Activated CD4-positive, alpha-beta T cell treated with anti-CD3 and anti-CD28 coated beads for 4 hours (primary cell): ENCODE measurements at regions not wholly inside any gene's neighbourhood (a gene's known extent, or its start where the extent isn't known, plus 50 kb on each side); places are given as distances from the start of the nearest gene placed in this dataset.

Experiments used
- DNase-seq, 2 donors: peaks; one replicate each; pipeline ENCODE4 v3.0.0-alpha.2; 2020

DNA sequence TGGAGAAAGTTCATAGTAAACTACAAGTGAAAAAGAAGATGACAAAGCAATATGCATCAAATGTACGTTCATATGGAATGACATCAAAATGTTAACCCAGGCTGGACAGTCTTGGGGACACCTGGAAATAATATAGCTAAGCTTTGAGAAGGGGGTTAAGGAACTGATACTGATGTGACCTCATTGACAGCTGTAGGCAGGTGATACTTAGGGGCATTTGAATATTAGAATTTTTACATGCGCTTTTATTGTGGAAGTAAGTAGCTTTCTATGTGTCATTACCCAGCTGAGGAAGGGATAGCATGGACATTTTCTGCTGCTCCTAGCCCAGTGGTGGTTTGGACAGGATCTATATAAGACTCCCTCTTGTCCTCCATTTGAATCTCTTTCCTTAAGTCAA lies 299.7 kb downstream of the CWC27 start:
- DNase-seq = no peak

DNA sequence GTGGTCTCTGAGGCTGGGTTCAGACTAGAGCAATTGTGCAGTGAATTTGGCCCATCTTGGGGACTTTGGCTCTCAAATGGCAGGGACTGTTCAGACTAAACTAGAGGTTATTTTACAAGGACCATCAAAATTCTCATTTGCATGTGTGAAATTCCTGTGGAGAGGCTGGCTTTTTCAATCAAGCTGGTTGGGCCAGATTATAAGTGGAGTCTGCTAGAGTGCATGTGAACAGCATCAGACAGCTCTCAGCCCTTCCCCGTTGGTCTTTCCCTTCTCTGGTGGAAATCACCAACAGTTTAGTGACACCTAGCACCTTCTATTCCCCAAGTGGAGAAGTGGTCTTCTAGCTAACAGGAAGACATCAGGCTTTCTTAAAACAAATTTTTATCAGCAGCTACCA lies 301.3 kb downstream of the CWC27 start:
- no peak for DNase-seq

DNA sequence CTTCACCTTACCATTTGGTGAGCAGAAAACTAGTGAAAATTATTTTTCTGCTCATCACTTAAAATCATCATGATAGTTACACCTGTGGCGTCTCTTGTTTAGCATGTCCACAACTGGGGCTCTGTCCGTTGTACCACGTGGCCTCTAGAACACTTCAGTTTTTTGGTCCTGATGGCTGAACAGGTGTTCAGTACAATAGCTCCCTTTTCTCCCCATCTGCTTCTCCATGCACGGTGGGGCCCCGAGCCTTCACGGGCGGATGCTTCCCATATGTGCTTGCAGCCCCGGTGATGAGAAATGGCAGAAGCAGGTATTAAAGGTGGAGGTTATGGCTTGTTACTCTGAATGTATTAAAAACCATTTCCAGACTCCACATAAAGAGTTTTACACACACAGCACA lies 304.1 kb downstream of the CWC27 start:
- DNase-seq = no peak

DNA sequence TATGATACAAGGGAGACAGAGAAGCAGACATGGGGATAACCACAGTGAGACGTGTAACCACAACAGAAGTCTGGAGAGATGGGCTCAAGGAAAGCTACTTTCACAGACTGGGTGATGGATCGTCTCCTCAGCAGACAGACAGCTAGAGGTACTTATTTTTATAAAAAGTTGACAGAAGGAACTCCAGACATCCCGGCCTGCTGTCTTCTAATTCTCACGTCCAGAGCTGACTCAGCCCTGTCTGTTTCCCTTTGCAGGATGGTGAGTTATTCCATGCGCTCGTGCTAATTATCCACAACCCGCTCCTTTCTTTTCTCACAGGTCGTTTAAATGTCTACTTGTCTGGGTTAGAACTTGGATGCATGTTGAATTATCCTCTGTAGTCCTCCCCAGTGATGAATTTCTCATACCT lies 304.5 kb downstream of the CWC27 start:
- no peak for DNase-seq

DNA sequence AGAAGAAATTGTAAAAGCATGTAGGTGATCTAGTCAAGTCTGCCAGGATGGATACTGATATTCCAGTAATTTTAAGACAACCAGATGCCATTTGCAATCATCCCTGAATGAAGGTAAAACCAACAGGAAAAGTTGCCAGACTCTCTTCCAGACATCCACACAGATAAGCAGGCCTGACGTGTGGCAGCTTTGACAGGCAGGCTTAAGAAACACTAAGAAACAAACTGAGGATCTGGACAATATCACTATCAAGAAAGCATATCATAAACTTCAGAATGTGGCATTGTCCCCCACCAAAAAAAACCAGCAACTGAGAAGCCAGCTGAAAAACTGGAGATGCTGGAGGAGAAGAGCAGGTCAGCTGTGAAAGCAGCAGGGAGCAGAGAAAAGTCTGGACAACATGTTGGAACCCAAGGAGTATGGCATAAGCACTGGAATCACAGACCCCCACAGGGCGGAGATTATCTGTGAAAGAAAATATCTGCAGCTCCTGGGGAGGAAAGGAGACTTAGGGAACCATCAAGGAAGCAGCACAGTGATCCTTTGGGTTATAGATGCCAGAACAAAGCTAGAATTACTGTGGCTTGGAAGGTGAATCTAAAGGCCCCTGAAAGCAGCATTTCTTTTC lies 307.0 kb downstream of the CWC27 start:
- DNase-seq = no peak

DNA sequence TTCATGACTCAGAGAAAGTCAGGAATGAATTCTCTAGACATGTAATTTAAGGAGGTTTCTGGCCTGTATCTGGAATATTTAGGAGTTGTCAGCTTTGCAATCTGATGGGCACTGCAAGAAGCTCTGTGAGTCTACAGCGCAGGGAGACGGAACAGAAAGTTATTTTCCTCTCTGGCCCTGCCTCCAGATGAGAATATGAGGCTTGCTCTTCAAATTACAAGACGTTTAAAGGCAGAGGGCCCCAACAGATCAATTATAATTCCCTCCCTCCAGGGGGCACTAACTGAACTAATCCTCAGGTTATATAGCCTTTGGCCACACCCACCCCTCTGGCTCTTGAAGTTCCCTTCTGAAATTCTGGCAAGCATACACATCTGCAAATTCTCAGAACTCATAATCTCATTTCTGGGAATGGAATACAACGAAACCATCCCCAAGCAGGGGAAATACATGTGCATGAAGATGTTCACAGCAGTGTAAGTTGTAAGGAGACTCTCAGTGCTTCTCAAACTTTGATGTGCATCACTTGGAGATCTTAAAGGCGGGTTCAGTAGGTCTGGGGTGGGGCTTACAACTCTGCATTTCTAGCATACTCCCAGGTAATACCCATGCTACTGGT lies 307.6 kb downstream of the CWC27 start:
- DNase-seq = peak; percentile 59 to 72

DNA sequence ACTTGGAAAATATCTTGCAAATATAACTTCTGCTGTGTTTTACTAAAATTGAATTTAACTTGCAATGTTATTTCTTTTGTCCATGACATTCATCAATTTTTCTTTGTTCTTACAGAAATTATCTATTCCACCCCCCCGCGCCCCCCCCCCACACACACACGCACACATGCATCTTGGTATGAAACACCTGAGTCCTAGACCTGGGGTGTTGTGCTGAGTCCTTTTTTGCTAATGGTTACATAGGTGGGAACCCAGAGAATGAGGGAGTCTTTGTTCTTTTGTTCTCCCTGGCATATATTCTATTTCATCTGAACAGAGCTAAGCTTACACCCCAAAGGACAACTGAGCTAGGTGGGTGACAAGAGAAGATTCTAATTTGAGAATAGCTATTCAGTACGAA lies 308.9 kb downstream of the CWC27 start:
- no peak for DNase-seq

DNA sequence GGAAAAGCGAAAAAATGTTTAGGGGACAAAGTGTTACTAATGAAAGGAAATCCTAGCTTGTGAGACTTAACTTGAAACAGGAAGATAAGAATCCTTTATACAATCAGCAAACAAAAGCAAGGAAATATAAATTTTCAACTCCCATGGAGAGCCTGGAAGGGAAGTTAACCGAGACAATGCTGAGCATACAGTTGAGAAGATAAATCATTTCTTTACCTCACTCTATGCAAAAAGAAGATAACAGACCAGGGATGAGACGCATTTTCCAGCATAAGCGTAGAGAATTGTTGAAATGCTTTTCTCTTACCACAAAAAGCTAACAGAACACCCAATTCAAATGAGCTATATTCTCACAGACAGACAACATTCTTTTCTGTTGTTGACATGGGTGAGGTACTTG lies 309.6 kb downstream of the CWC27 start:
- DNase-seq = no peak

DNA sequence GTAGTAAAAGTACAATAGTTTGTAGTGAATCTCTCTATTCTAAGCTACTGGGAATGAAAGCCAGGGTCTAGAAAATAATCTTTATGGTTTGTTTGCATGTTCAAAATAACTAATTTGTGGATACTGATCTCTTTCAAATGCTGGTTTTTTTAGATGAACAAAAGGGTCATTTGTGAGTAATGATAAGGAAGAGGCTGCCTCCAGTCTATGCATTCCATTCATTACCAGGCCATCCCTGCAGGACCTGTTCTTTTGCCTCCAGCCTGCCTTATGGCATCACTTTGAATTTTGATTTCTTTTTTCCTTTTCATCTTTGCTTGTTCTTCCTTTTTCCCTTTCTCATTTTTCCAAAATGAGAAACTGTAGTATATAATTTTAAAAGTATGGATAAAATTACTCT lies 312.3 kb downstream of the CWC27 start:
- DNase-seq = no peak

DNA sequence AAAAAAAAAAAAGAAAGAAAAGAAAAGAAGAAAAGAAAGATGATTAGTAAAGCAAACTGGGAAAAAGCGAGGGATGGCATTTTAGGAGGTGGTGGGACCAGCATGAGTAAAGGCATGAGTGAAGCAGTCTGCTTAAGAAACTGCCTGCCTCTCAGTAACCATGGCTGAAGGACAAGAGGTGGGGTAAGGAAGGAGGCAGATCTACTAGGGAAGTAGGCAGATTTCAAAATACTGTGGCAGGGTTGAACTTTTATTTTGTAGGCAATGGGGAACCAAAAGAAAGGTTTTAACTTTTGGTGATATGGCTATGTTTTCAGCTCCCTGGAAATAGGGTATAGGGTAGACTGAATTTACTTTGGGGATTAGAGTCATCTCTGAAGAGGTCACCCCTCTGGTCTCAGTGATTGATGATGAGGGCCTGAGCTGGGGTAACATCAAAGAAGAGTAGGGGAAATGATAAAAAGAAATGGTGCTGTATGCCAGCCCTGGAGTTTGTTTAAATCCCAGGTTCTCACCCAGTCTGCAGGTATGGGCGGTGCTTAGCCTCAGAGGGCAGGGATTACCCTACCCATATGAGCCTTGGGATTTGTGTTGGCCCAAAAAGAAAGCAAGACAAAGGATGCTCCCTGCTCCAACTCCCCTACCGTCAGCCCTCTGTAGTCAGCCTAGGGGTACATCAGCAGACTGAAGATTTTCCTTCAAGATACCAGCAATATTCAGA lies 316.2 kb downstream of the CWC27 start:
- DNase-seq = no peak

DNA sequence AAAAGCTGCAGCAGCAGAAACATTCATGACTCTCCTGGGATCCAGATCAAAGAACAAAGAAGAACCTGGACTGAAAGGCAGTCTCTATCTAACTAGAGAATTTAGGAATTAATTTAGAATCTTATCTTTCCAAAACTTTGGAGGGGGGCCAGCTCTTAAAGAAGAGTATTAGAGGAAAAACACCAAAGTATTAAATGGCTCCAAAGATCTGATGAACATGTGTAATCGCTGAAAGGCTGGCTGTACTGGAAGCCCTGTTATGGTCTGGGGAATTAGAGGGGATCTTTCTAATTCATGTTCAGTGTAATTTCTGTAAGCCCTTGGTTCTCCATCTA lies 316.8 kb downstream of the CWC27 start:
- no peak for DNase-seq

DNA sequence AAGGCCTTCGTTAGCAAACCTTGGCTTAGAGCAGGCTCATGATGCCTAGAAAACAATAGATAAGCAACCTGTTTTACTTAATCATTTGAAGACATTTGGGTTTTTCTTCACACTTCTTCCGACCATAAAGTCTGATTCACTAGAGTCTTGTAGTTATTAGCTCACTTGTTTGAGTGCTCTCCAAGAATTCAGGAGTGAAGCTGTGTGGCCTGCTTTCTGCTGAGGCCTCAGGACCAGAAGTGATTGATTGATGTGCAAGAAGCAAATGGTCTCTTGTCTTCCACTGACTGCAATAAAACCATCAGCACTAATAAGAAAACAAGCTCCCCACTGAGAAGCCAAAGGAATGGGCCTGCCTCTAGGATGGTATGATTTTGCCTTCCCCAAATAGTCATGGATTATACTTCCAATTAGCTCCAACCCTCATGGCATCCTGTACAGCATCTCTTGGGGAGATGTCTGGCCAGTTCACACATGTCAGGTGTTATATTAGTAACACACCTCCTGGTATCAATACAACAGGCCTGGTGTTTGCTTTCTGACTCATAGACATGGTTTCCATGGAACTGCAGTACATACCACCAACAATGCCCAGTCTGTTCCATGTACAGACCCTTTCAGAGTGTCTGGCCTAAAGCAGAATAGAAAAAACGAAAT lies 317.6 kb downstream of the CWC27 start:
- DNase-seq = no peak

DNA sequence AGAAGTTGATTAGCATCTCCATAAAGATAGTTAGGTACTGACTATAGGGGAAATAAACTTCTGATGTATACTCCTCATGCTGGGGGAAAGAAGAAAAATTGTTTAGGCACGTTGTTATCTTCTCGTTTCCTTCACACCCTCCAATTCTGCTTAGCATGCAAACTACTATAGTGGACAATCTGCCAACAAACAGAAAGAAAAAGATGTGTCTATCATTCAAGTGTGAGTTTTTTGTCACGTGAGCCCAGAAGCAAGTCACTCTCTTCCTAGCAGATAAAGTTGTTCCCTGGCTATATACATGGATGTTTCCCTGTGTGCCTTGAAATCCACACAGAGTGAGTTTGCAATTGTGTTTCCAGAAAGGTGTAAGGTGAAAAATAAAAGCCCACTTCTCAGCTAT lies 318.4 kb downstream of the CWC27 start:
- DNase-seq = no peak

DNA sequence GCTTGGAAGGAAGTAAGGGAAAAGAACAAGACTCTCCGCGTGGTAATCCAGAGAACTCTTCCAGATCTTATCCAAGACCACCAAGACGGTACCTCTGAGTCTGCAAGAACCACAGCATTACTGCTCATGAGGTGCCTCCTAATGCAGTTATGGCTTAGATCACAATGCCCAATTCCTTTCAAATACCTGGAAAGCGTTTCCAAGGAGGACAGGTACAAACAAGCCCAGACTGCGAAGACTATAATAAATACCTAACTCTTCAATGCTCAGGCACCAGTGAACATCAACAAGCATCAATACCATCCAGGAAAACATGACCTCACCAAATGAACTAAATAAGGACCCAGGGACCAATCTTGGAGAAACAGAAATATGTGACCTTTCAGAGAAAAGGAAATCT lies 325.5 kb downstream of the CWC27 start:
- no peak for DNase-seq

DNA sequence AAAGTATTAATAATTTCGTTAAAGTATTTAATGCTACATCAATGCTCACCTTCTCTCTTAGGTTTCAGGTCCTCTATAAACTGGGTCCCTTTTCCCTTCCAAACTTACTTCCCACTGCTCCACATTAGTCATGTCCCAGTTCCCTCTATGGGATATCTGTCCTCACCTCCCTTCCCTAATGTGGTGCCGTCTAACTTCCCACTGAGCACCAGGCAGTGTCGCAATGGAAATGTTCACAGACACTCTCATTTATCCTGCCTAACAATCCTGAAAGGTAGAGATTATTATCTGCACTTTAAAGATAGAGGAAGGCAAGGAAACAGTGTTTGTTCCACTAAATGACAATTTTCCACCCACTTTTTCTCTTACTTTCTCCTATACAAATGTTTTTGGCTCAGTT lies 329.7 kb downstream of the CWC27 start:
- no peak for DNase-seq
